K562 (cell line): ENCODE measurements at regions not wholly inside any gene's neighbourhood (a gene's known extent, or its start where the extent isn't known, plus 50 kb on each side); places are given as distances from the start of the nearest gene placed in this dataset.

ENCODE experiments used
- CC2D1A ChIP-seq: fragments of 450-650 bp; IDR thresholded peaks from 2 replicates; pipeline ENCODE4 v1.6.1; 2017; ENCODE audit warnings: mild to moderate bottlenecking
- CREB1 ChIP-seq, 2 experiments: sonication (generic) in 1 of 2; formaldehyde crosslinking in 1 of 2; IDR thresholded peaks; 2 replicates each; pipeline versions ENCODE4 v1.6.1 to v1.8.0; 2012 to 2022; ENCODE audit warnings: inconsistent platforms in 1 of 2, mild to moderate bottlenecking in 1 of 2, missing genetic modification reagents in 1 of 2, moderate library complexity in 1 of 2
- FOXK1 ChIP-seq: sonication (generic); formaldehyde crosslinking; IDR thresholded peaks from 2 replicates; pipeline ENCODE4 v1.8.0; 2022; ENCODE audit warnings: missing genetic modification reagents, mild to moderate bottlenecking, borderline replicate concordance
- KDM4B ChIP-seq, 2 experiments: fragments of 450-650 bp in 1 of 2; sonication (generic) in 1 of 2; IDR thresholded peaks; 2 replicates each; pipeline ENCODE4 v1.6.1; 2016 to 2017; ENCODE audit warnings: borderline replicate concordance in 2 of 2, antibody characterized with exemption in 1 of 2, low read depth in 1 of 2, mild to moderate bottlenecking in 1 of 2
- L3MBTL2 ChIP-seq: fragments of 450-650 bp; IDR thresholded peaks from 2 replicates; pipeline ENCODE4 v1.6.1; 2016; ENCODE audit warnings: mild to moderate bottlenecking, moderate library complexity
- LCOR ChIP-seq: sonication (generic); formaldehyde crosslinking; IDR thresholded peaks from 2 replicates; pipeline ENCODE4 v1.8.0; 2022; ENCODE audit warnings: mild to moderate bottlenecking, missing genetic modification reagents
- MEIS2 ChIP-seq: fragments of 450-650 bp; IDR thresholded peaks from 2 replicates; pipeline ENCODE4 v1.6.1; 2014; ENCODE audit warnings: mild to moderate bottlenecking; ENCODE audit not compliant: partially characterized antibody
- POLR2B ChIP-seq: fragments of 450-650 bp; IDR thresholded peaks from 2 replicates; pipeline ENCODE4 v1.6.1; 2018; ENCODE audit warnings: low read depth; ENCODE audit not compliant: partially characterized antibody
- RB1 ChIP-seq: fragments of 450-650 bp; IDR thresholded peaks from 2 replicates; pipeline ENCODE4 v1.6.1; 2017; ENCODE audit warnings: low read depth, mild to moderate bottlenecking
- YBX1 ChIP-seq: fragments of 450-650 bp; IDR thresholded peaks from 2 replicates; pipeline ENCODE4 v1.7.1; 2016; ENCODE audit warnings: mild to moderate bottlenecking
- TF ChIP-seq, protein P1 (sequence below), 2 experiments: fragments of 450-650 bp; formaldehyde crosslinking in 1 of 2; IDR thresholded peaks; 2 replicates each; pipeline versions ENCODE4 v1.4.0 to v1.6.1; 2014 to 2020; ENCODE audit warnings: mild to moderate bottlenecking in 2 of 2, borderline replicate concordance in 1 of 2, low read depth in 1 of 2
- TF ChIP-seq, protein P2 (sequence below): sonication (generic); formaldehyde crosslinking; IDR thresholded peaks from 2 replicates; pipeline ENCODE4 v1.5.0; 2020; ENCODE audit warnings: missing genetic modification reagents
- TF ChIP-seq, protein P3 (sequence below), 2 experiments: fragments of 250-450 bp in 1 of 2; fragments of 450-650 bp in 1 of 2; sonication (Bioruptor Pico) in 1 of 2; IDR thresholded peaks; 2 replicates each; pipeline versions ENCODE4 v1.6.1 to v1.8.0; 2016 to 2021; ENCODE audit warnings: mild to moderate bottlenecking in 2 of 2, moderate library complexity in 2 of 2, missing compliant biosample characterization in 1 of 2, missing genetic modification characterization in 1 of 2
- TF ChIP-seq, protein P4 (sequence below): IDR thresholded peaks from 2 replicates; pipeline ENCODE4 v1.6.1; 2011; ENCODE audit not compliant: insufficient read length; ENCODE audit errors: extremely low read depth

DNA sequence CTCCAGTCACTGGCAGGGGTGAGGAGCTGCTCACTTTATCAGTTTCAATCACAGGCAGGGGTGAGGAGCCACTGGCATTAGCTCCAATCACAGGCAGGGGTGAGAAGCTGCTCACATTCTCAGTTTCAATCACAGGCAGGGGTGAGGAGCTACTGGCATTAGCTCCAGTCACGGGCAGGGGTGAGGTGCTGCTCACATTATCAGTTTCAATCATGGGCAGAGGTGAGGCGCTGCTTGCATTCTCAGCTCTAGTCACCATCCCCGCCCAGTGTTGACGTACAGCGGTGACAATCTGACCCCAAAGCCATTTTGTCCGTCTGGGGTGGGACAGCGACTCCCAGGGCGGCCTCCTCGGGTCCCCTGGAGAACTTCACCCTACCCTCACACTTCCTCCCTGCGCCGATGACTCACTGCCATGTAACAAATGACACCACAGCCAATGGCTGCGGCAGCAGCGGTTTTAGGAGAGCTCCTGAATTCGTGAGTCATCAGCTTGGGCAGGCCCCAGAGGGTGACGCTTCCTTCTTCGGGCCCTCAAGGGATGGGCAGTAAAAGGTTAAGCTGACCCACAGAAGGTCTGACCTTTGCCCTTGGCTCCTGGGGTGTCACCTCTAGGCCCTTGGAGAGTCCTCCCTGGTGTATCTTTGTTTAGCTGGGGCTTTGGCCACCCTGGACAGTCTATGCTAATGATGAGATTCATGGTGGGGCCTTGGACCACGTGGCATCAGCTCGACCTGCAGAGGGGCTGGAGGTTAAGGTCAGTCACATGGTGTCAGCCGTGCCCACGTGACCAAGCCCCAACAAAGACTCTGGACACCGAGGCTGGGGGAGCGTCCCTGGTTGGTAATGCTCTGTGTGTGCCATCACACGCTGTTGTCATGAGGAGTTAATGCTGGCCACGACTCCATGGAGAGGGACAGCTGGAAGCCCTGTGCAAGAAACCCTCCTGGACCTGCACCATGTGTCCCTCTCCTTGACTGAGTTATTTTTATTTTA, 171.7 kb downstream of the C16orf95 start (continued):
- TF ChIP-seq, protein P1, sequence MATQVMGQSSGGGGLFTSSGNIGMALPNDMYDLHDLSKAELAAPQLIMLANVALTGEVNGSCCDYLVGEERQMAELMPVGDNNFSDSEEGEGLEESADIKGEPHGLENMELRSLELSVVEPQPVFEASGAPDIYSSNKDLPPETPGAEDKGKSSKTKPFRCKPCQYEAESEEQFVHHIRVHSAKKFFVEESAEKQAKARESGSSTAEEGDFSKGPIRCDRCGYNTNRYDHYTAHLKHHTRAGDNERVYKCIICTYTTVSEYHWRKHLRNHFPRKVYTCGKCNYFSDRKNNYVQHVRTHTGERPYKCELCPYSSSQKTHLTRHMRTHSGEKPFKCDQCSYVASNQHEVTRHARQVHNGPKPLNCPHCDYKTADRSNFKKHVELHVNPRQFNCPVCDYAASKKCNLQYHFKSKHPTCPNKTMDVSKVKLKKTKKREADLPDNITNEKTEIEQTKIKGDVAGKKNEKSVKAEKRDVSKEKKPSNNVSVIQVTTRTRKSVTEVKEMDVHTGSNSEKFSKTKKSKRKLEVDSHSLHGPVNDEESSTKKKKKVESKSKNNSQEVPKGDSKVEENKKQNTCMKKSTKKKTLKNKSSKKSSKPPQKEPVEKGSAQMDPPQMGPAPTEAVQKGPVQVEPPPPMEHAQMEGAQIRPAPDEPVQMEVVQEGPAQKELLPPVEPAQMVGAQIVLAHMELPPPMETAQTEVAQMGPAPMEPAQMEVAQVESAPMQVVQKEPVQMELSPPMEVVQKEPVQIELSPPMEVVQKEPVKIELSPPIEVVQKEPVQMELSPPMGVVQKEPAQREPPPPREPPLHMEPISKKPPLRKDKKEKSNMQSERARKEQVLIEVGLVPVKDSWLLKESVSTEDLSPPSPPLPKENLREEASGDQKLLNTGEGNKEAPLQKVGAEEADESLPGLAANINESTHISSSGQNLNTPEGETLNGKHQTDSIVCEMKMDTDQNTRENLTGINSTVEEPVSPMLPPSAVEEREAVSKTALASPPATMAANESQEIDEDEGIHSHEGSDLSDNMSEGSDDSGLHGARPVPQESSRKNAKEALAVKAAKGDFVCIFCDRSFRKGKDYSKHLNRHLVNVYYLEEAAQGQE (IDR thresholded peaks at IDR 0.05; ENCODE audit: borderline replicate concordance), result 0 out of 2 replicates have a peak, but pooled peaks have one; percentile 8
- TF ChIP-seq, protein P1 (CRISPR knock-in tag; IDR thresholded peaks at IDR 0.05; ENCODE audit: low read depth), result 0 out of 2 replicates have a peak, but pooled peaks have one; percentile 0
- TF ChIP-seq FOXK1, result no peak
- TF ChIP-seq LCOR, result peak; percentile 100
- no peak for TF ChIP-seq KDM4B (IDR thresholded peaks at IDR 0.05; ENCODE audit: borderline replicate concordance in 2 of 2, low read depth in 1 of 2)
- TF ChIP-seq YBX1, result no peak
- TF ChIP-seq CC2D1A, result no peak
- TF ChIP-seq CREB1 (IDR thresholded peaks at IDR 0.05), result no peak
- peak; percentile 75 for TF ChIP-seq CREB1 (CRISPR knock-in tag; IDR thresholded peaks at IDR 0.05)
- TF ChIP-seq, protein P2, sequence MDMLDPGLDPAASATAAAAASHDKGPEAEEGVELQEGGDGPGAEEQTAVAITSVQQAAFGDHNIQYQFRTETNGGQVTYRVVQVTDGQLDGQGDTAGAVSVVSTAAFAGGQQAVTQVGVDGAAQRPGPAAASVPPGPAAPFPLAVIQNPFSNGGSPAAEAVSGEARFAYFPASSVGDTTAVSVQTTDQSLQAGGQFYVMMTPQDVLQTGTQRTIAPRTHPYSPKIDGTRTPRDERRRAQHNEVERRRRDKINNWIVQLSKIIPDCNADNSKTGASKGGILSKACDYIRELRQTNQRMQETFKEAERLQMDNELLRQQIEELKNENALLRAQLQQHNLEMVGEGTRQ (CRISPR knock-in tag), result peak; percentile 81
- TF ChIP-seq POLR2B, result no peak
- TF ChIP-seq, protein P3, sequence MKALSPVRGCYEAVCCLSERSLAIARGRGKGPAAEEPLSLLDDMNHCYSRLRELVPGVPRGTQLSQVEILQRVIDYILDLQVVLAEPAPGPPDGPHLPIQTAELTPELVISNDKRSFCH (CRISPR knock-in tag; IDR thresholded peaks at IDR 0.05), result no peak
- TF ChIP-seq, protein P3 (tag; IDR thresholded peaks at IDR 0.05), result no peak
- TF ChIP-seq L3MBTL2, result peak; percentile 88
- no peak for TF ChIP-seq RB1
- peak; percentile 36 for TF ChIP-seq MEIS2
- TF ChIP-seq, protein P4, sequence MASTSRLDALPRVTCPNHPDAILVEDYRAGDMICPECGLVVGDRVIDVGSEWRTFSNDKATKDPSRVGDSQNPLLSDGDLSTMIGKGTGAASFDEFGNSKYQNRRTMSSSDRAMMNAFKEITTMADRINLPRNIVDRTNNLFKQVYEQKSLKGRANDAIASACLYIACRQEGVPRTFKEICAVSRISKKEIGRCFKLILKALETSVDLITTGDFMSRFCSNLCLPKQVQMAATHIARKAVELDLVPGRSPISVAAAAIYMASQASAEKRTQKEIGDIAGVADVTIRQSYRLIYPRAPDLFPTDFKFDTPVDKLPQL, result no peak
